ENCODE measurements at regions not wholly inside any gene's neighbourhood (a gene's known extent, or its start where the extent isn't known, plus 50 kb on each side); places are given as distances from the start of the nearest gene placed in this dataset.

DNA sequence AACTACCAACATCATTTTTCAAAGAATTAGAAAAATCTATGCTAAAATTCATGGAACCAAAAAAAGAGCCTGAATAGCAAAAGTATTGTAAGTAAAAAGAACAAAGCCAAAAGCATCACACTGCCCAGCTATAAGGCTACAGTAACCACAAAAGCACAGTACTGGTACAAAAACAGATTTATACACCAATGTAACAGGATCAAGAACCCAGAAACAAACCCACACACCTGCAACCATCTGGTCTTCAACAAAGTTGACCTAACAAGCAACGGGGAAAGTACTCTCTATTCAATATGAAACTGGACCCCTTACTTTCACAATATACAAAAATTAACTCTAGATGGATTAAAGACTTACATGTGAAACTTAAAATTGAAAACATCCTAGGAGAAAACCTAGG is 94.2 kb upstream of the TARS1 start (continued):
- TF ChIP-seq, protein P1, sequence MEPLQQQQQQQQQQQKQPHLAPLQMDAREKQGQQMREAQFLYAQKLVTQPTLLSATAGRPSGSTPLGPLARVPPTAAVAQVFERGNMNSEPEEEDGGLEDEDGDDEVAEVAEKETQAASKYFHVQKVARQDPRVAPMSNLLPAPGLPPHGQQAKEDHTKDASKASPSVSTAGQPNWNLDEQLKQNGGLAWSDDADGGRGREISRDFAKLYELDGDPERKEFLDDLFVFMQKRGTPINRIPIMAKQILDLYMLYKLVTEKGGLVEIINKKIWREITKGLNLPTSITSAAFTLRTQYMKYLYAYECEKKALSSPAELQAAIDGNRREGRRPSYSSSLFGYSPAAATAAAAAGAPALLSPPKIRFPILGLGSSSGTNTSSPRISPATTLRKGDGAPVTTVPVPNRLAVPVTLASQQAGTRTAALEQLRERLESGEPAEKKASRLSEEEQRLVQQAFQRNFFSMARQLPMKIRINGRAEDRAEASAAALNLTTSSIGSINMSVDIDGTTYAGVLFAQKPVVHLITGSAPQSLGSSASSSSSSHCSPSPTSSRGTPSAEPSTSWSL (CRISPR knock-in tag; IDR thresholded peaks at IDR 0.05; ENCODE audit: borderline replicate concordance), result no peak
- TF ChIP-seq SRSF3 (IDR thresholded peaks at IDR 0.05; ENCODE audit: insufficient read depth, low read length) (no peak), HNRNPLL (IDR thresholded peaks at IDR 0.05; ENCODE audit: low read depth, low read length, poor library complexity, severe bottlenecking) (no peak), KLF1 (tag; IDR thresholded peaks at IDR 0.05) (no peak), TCFL5 (CRISPR knock-in tag; conservative IDR thresholded peaks at IDR 0.05) (no peak), POLR2B (IDR thresholded peaks at IDR 0.05; ENCODE audit: low read depth, partially characterized antibody) (no peak), ZNF316 (IDR thresholded peaks at IDR 0.05) (no peak), FOXM1 (IDR thresholded peaks at IDR 0.05; ENCODE audit: low read depth) (no peak), FOXM1 (CRISPR knock-in tag; IDR thresholded peaks at IDR 0.05; ENCODE audit: low read depth) (no peak), TAF1 (IDR thresholded peaks at IDR 0.05; ENCODE audit: control insufficient read depth, extremely low read depth, insufficient read depth, low read length, severe bottlenecking) (no peak)
- TF ChIP-seq, protein P2, sequence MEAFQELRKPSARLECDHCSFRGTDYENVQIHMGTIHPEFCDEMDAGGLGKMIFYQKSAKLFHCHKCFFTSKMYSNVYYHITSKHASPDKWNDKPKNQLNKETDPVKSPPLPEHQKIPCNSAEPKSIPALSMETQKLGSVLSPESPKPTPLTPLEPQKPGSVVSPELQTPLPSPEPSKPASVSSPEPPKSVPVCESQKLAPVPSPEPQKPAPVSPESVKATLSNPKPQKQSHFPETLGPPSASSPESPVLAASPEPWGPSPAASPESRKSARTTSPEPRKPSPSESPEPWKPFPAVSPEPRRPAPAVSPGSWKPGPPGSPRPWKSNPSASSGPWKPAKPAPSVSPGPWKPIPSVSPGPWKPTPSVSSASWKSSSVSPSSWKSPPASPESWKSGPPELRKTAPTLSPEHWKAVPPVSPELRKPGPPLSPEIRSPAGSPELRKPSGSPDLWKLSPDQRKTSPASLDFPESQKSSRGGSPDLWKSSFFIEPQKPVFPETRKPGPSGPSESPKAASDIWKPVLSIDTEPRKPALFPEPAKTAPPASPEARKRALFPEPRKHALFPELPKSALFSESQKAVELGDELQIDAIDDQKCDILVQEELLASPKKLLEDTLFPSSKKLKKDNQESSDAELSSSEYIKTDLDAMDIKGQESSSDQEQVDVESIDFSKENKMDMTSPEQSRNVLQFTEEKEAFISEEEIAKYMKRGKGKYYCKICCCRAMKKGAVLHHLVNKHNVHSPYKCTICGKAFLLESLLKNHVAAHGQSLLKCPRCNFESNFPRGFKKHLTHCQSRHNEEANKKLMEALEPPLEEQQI (IDR thresholded peaks at IDR 0.05), result no peak
- TF ChIP-seq, protein P3, sequence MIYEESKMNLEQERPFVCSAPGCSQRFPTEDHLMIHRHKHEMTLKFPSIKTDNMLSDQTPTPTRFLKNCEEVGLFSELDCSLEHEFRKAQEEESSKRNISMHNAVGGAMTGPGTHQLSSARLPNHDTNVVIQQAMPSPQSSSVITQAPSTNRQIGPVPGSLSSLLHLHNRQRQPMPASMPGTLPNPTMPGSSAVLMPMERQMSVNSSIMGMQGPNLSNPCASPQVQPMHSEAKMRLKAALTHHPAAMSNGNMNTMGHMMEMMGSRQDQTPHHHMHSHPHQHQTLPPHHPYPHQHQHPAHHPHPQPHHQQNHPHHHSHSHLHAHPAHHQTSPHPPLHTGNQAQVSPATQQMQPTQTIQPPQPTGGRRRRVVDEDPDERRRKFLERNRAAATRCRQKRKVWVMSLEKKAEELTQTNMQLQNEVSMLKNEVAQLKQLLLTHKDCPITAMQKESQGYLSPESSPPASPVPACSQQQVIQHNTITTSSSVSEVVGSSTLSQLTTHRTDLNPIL (CRISPR knock-in tag; IDR thresholded peaks at IDR 0.05), result no peak
